DND-41 (cell line): ENCODE measurements at regions not wholly inside any gene's neighbourhood (a gene's known extent, or its start where the extent isn't known, plus 50 kb on each side); places are given as distances from the start of the nearest gene placed in this dataset.

Source experiments
- EZH2 ChIP-seq: IDR thresholded peaks from 3 replicates; pipeline ENCODE4 v1.6.1; 2012; ENCODE audit warnings: borderline replicate concordance, low read depth, mild to moderate bottlenecking, moderate library complexity, low read length, inconsistent platforms; ENCODE audit not compliant: severe bottlenecking
- TF ChIP-seq, protein P1 (sequence below): IDR thresholded peaks from 2 replicates; pipeline ENCODE4 v1.5.1; 2012; ENCODE audit warnings: borderline replicate concordance, low read length, moderate library complexity, mild to moderate bottlenecking; ENCODE audit not compliant: poor library complexity, severe bottlenecking; ENCODE audit errors: extremely low read depth

DNA sequence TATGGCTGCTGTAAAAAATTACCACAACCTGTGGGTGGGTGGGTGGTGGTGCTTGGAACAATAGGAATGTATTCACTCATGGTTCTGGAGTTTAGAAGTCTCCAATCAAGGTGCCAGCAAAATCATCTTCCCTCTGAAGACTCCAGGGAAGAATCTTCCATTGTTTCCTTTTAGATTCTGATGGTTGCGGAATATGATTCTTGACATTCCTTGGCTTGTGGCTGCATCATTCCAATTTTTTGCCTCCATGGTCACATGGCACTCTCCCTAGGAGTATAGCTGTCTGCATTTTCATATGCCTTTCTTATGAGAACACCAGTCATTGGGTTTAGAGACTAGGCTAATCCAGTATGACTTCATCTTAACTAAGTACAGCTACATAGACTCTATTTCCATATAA, 401.0 kb downstream of the HS3ST3B1 start:
- TF ChIP-seq, protein P1, sequence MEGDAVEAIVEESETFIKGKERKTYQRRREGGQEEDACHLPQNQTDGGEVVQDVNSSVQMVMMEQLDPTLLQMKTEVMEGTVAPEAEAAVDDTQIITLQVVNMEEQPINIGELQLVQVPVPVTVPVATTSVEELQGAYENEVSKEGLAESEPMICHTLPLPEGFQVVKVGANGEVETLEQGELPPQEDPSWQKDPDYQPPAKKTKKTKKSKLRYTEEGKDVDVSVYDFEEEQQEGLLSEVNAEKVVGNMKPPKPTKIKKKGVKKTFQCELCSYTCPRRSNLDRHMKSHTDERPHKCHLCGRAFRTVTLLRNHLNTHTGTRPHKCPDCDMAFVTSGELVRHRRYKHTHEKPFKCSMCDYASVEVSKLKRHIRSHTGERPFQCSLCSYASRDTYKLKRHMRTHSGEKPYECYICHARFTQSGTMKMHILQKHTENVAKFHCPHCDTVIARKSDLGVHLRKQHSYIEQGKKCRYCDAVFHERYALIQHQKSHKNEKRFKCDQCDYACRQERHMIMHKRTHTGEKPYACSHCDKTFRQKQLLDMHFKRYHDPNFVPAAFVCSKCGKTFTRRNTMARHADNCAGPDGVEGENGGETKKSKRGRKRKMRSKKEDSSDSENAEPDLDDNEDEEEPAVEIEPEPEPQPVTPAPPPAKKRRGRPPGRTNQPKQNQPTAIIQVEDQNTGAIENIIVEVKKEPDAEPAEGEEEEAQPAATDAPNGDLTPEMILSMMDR: no peak
- no peak for TF ChIP-seq EZH2
